NT2/D1 (cell line): ENCODE measurements at regions not wholly inside any gene's neighbourhood (a gene's known extent, or its start where the extent isn't known, plus 50 kb on each side); places are given as distances from the start of the nearest gene placed in this dataset.

ENCODE experiments used
- DNase-seq: peaks from one replicate; pipeline ENCODE4 v3.0.0-alpha.2; 2011; ENCODE audit warnings: low read depth, low spot score
- H3K27me3 ChIP-seq: 2 replicates; pipeline ENCODE4 v1.6.0; 2011; ENCODE audit warnings: mild to moderate bottlenecking; ENCODE audit not compliant: insufficient read length, insufficient read depth
- H3K36me3 ChIP-seq: 2 replicates; pipeline ENCODE4 v1.6.1; 2011; ENCODE audit warnings: mild to moderate bottlenecking, low read length, mixed read lengths; ENCODE audit not compliant: insufficient read depth, insufficient read length
- H3K4me1 ChIP-seq: 2 replicates; pipeline ENCODE4 v1.5.1; 2011; ENCODE audit not compliant: insufficient read depth, insufficient read length
- H3K4me3 ChIP-seq: 2 replicates; pipeline ENCODE4 v1.5.1; 2011; ENCODE audit warnings: low read depth; ENCODE audit not compliant: insufficient read length
- H3K9ac ChIP-seq: 2 replicates; pipeline ENCODE4 v1.6.0; 2011; ENCODE audit warnings: low read depth; ENCODE audit not compliant: insufficient read length
- H3K9me3 ChIP-seq: 2 replicates; pipeline ENCODE4 v1.5.1; 2011; ENCODE audit warnings: mild to moderate bottlenecking, low read length; ENCODE audit not compliant: insufficient read depth
- SUZ12 ChIP-seq: IDR thresholded peaks from 2 replicates; pipeline ENCODE4 v1.6.1; 2011; ENCODE audit not compliant: insufficient read length, insufficient read depth; ENCODE audit errors: extremely low read depth
- YY1 ChIP-seq: IDR thresholded peaks from 2 replicates; pipeline ENCODE4 v1.6.1; 2011; ENCODE audit not compliant: insufficient read length, insufficient read depth
- ZNF274 ChIP-seq: IDR thresholded peaks from 2 replicates; pipeline ENCODE4 v1.6.1; 2011; ENCODE audit warnings: mild to moderate bottlenecking, low read depth, low read length

- H3K27me3 ChIP-seq, result no peaks in the 10 kb centered on the region
- no peaks in the 10 kb centered on the region for H3K36me3 ChIP-seq
- no peak for DNase-seq
- no peak for TF ChIP-seq SUZ12
- no peak overlapping the region for H3K4me3 ChIP-seq
- no peaks in the 10 kb centered on the region for H3K9me3 ChIP-seq
- no peaks in the 10 kb centered on the region for H3K4me1 ChIP-seq
- no peak overlapping the region for H3K9ac ChIP-seq
Measured at GRCh38 chr2:107462181-107462580, 364.5 kb upstream of the RGPD4 start.

- no peak overlapping the region for H3K9ac ChIP-seq
- H3K36me3 ChIP-seq, result no peaks in the 10 kb centered on the region
- peaks cover 6% of the 10 kb centered on the region; the same call in 1 of the 2 replicates for H3K9me3 ChIP-seq
- no peaks in the 10 kb centered on the region for H3K4me1 ChIP-seq
- no peaks in the 10 kb centered on the region for H3K27me3 ChIP-seq
- TF ChIP-seq SUZ12, result no peak
- no peak for TF ChIP-seq YY1
- no peak for TF ChIP-seq ZNF274
- DNase-seq, result no peak
- H3K4me3 ChIP-seq, result no peak overlapping the region
Measured at GRCh38 chr2:107466241-107466640, 360.5 kb upstream of the RGPD4 start.

GRCh38 chr2:107466984-107467773, 359.5 kb upstream of the RGPD4 start:
- H3K4me3 ChIP-seq, result no peak overlapping the region
- peaks cover 6% of the 10 kb centered on the region; the same call in 1 of the 2 replicates for H3K9me3 ChIP-seq
- TF ChIP-seq YY1 (no peak), ZNF274 (no peak), SUZ12 (no peak)
- H3K9ac ChIP-seq, result no peak overlapping the region
- DNase-seq, result no peak
- H3K27me3 ChIP-seq, result no peaks in the 10 kb centered on the region
- no peaks in the 10 kb centered on the region for H3K36me3 ChIP-seq
- no peaks in the 10 kb centered on the region for H3K4me1 ChIP-seq

GRCh38 chr2:107469437-107469995, 357.2 kb upstream of the RGPD4 start:
- Histone ChIP-seq H3K4me1 (no peaks in the 10 kb centered on the region), H3K9me3 (peaks cover 6% of the 10 kb centered on the region; the same call in 1 of the 2 replicates), H3K36me3 (no peaks in the 10 kb centered on the region), H3K4me3 (no peak overlapping the region), H3K27me3 (no peaks in the 10 kb centered on the region), H3K9ac (no peak overlapping the region)
- no peak for DNase-seq
- TF ChIP-seq SUZ12 (no peak), ZNF274 (no peak), YY1 (no peak)

GRCh38 chr2:107473150-107473549, 353.5 kb upstream of the RGPD4 start:
- Histone ChIP-seq H3K9me3 (peaks cover 23% of the 10 kb centered on the region), H3K4me1 (no peaks in the 10 kb centered on the region), H3K27me3 (no peaks in the 10 kb centered on the region), H3K4me3 (no peak overlapping the region), H3K9ac (no peak overlapping the region), H3K36me3 (no peaks in the 10 kb centered on the region)
- no peak for DNase-seq
- no peak for TF ChIP-seq YY1
- TF ChIP-seq SUZ12, result no peak
- TF ChIP-seq ZNF274, result no peak

GRCh38 chr2:107475859-107476258, 350.8 kb upstream of the RGPD4 start:
- Histone ChIP-seq H3K4me1 (no peaks in the 10 kb centered on the region), H3K27me3 (no peaks in the 10 kb centered on the region), H3K36me3 (no peaks in the 10 kb centered on the region), H3K9ac (no peak overlapping the region), H3K4me3 (no peak overlapping the region), H3K9me3 (peaks cover 17% of the 10 kb centered on the region)
- no peak for TF ChIP-seq ZNF274
- DNase-seq, result no peak

GRCh38 chr2:107502539-107502938, 324.2 kb upstream of the RGPD4 start:
- H3K9ac ChIP-seq, result no peak overlapping the region

More at GRCh38 chr2:107502539-107502938, 324.2 kb upstream of the RGPD4 start:
- H3K36me3 ChIP-seq, result no peaks in the 10 kb centered on the region
- TF ChIP-seq SUZ12 (no peak), ZNF274 (no peak), YY1 (no peak)
- no peaks in the 10 kb centered on the region for H3K4me1 ChIP-seq
- H3K9me3 ChIP-seq, result no peaks in the 10 kb centered on the region
- no peak overlapping the region for H3K4me3 ChIP-seq
- H3K27me3 ChIP-seq, result no peaks in the 10 kb centered on the region
- DNase-seq, result peak; percentile 38
